Adrenal gland (tissue), 5 donors: ENCODE measurements at regions not wholly inside any gene's neighbourhood (a gene's known extent, or its start where the extent isn't known, plus 50 kb on each side); places are given as distances from the start of the nearest gene placed in this dataset.

Experiments
- POLR2A ChIP-seq, 2 donors: fragments of 450-650 bp; IDR thresholded peaks; one replicate each; pipeline ENCODE4 v1.6.1; 2017; ENCODE audit warnings: antibody characterized with exemption in 2 of 2, mild to moderate bottlenecking in 2 of 2, moderate library complexity in 1 of 2
- TF ChIP-seq, protein P1 (sequence below), 6 experiments: fragments of 450-650 bp in 4 of 6; fragments of 200-600 bp in 2 of 6; sonication (generic) in 1 of 6; IDR thresholded peaks; 1 replicate in 5 of 6; 2 replicates in 1 of 6; pipeline versions ENCODE4 v1.5.1 to v1.8.0; 2016 to 2021; ENCODE audit warnings: antibody characterized with exemption in 6 of 6, mild to moderate bottlenecking in 2 of 6, moderate library complexity in 1 of 6
- donor health status: DM: no; HTN: no; CAD: no.

GRCh38 chr12:105445649-105446048, 115.2 kb downstream of the C12orf75 start:
- TF ChIP-seq, protein P1, sequence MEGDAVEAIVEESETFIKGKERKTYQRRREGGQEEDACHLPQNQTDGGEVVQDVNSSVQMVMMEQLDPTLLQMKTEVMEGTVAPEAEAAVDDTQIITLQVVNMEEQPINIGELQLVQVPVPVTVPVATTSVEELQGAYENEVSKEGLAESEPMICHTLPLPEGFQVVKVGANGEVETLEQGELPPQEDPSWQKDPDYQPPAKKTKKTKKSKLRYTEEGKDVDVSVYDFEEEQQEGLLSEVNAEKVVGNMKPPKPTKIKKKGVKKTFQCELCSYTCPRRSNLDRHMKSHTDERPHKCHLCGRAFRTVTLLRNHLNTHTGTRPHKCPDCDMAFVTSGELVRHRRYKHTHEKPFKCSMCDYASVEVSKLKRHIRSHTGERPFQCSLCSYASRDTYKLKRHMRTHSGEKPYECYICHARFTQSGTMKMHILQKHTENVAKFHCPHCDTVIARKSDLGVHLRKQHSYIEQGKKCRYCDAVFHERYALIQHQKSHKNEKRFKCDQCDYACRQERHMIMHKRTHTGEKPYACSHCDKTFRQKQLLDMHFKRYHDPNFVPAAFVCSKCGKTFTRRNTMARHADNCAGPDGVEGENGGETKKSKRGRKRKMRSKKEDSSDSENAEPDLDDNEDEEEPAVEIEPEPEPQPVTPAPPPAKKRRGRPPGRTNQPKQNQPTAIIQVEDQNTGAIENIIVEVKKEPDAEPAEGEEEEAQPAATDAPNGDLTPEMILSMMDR (IDR thresholded peaks at IDR 0.05), result no peak
- no peak for TF ChIP-seq POLR2A (IDR thresholded peaks at IDR 0.05)
